Fibroblast of the aortic adventitia (primary cell): ENCODE measurements at regions not wholly inside any gene's neighbourhood (a gene's known extent, or its start where the extent isn't known, plus 50 kb on each side); places are given as distances from the start of the nearest gene placed in this dataset.
"Not testable (repeated sequence)": the region's sequence is repeated elsewhere in the genome, so short reads cannot be mapped to it uniquely, and the experiment has no call there.

ENCODE experiments used
- DNase-seq: peaks from one replicate; pipeline ENCODE4 v3.0.0-alpha.2; 2010; ENCODE audit warnings: low read depth
- H3K4me3 ChIP-seq: 2 replicates; pipeline ENCODE4 v1.5.1; 2011; ENCODE audit warnings: low read depth, mild to moderate bottlenecking, control low read depth, low read length, moderate library complexity
- TF ChIP-seq, protein P1 (sequence below): IDR thresholded peaks from 2 replicates; pipeline ENCODE4 v1.5.1; 2011; ENCODE audit warnings: mild to moderate bottlenecking, low read length, control low read depth, inconsistent platforms; ENCODE audit not compliant: insufficient read depth

DNA sequence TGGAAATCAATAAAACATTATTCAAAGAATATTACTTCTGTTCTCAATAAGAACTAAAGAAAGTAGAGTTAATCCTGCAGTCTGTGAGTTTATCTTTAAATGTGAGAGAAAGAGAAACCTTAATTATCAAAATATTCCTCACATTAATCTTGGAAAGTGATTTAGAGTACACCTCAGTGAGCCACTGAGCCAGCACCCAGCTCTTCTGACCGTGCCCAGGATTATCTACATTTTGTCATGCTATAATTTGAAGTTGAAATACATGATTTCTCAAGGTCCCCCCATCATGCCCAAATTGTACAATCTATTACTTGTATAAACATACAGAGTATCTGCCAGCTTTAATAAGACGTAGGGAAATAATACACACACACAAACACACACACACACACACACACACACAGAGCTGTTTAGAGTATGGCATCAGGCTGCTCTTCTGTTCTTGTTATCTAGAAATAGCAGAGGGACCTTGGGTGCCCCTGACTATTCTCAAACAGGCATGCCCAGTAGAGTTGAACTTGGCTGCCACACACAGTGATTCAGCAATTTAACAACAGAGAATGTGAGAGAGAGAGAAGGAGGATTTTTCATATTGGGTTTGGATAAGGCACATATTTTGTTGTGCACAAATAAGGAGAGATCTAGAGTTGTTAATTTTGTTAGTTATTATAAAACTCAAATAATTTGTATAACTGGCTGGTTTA lies 74.4 kb downstream of the P2RY1 start:
- TF ChIP-seq, protein P1, sequence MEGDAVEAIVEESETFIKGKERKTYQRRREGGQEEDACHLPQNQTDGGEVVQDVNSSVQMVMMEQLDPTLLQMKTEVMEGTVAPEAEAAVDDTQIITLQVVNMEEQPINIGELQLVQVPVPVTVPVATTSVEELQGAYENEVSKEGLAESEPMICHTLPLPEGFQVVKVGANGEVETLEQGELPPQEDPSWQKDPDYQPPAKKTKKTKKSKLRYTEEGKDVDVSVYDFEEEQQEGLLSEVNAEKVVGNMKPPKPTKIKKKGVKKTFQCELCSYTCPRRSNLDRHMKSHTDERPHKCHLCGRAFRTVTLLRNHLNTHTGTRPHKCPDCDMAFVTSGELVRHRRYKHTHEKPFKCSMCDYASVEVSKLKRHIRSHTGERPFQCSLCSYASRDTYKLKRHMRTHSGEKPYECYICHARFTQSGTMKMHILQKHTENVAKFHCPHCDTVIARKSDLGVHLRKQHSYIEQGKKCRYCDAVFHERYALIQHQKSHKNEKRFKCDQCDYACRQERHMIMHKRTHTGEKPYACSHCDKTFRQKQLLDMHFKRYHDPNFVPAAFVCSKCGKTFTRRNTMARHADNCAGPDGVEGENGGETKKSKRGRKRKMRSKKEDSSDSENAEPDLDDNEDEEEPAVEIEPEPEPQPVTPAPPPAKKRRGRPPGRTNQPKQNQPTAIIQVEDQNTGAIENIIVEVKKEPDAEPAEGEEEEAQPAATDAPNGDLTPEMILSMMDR = no peak
- DNase-seq = peak; percentile 72
- H3K4me3 ChIP-seq = no peak overlapping the region

DNA sequence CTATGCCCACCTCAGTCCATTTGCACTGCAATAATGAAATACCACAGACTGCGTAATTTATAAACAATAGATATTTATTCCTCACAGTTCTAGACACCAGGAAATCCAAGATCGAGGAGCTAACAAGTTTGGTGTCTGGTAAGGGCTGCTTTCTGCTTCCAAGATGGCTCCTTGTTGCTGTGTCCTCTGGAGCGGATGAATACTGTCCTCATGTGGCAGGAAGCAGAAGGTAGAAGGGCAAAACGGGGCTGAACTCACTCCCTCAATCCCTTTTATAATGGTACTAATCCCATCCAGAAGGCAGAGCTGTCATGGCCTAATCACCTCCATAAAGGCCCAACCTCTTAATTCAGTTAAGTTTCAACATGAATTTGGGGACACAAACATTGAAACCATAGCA lies 75.3 kb downstream of the P2RY1 start:
- TF ChIP-seq, protein P1 = no peak
- H3K4me3 ChIP-seq = no peak overlapping the region
- no peak for DNase-seq

DNA sequence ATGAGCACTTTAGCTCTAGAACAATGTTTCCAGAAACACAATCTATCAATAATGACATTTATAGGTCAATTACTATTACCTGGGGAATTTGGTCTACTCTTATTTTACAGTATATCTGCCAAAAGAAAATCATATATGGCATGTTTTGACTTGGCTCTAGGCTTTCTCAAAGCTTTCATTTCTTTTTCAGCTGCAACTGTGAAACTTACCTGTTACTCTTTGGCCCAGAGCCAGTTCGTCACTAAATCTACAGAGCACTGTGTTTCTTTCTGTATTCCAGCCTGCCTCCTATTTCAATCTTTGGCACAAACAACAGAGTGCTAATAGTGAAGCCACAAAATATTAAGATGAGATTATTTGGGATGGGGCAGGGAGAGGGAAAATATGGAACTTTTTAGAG lies 76.0 kb downstream of the P2RY1 start:
- TF ChIP-seq, protein P1 = no peak
- no peak overlapping the region for H3K4me3 ChIP-seq
- DNase-seq = no peak

DNA sequence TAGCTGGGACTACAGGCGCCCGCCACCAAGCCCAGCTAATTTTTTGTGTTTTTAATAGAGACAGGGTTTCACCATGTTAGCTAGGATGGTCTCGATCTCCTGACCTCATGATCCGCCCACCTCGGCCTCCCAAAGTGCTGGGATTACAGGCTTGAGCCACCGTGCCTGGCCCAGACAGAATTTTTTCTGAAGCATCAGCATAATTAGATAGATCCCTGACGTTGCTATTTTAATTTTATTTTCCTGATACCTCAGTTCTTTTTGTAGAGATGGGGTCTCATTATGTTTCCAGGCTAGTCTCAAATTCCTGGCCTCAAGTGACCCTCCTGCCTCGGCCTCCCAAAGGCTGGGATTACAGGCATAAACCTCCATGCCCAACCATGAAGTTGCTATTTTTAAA lies 79.8 kb downstream of the P2RY1 start:
- not testable (repeated sequence) for H3K4me3 ChIP-seq, DNase-seq

DNA sequence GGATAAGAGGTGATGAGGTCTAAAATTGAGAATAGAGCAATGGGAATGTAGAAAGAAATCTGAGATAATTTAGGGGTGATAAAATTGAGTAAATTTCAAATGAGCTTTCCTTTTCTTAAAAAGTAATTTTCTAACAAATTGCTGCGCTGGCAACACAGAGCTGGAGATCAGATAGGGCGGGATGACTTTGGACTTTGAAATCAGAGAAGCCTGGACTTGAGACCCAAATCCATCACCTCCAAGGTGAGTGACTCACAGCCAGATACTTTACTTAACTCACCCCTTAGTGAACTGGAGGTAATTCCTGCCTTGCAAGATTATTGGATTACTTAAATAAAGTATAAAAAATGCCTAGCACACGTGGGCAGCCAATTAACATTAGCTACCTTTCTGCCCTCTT lies 80.8 kb downstream of the P2RY1 start:
- no peak for DNase-seq
- TF ChIP-seq, protein P1 = no peak
- no peak overlapping the region for H3K4me3 ChIP-seq

DNA sequence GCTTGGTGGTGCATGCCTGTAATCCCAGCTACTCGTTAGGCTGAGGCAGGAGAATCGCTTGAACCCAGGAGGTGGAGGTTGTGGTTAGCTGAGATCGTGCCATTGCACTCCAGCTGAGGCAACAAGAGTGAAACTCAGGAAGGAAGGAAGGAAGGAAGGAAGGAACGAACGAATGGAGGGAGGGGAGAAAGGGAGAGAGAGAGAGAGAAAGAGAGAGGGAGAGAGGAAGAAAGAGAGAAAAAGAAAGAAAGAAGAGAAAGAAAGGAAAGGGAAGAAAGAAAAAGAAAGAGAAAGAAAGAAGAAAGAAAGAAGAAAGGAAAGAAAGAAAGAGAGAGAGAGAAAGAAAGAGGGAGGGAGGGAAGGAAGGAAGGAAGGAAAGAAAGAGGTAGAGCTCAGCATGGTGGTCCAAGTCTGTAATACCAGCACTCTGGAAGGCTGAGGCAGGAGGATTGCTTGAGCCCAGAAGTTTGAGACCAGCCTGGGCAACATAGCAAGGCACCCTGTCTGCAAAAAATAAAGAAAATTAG lies 81.9 kb downstream of the P2RY1 start:
- DNase-seq = no peak
- TF ChIP-seq, protein P1 = no peak
- no peak overlapping the region for H3K4me3 ChIP-seq

DNA sequence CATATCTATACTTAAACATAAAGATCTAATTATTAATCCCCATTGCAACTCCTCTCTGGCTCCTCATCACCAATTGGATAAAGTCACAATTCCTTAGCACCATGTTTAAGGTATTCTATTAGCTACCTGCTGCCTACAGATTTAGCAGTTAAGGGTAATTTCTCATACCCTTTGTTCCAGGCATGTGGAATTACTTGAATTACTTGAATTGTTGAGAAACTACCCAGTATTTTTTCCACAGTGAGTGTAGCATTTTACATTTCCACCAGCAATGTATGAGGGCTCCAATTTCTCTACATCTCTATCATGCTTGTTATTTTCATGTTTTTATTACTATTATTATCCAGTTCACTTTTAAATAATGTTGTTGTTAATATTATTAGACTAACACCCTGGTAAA lies 86.4 kb downstream of the P2RY1 start:
- TF ChIP-seq, protein P1 = no peak
- DNase-seq = no peak

More for the DNA sequence above, 86.4 kb downstream of the P2RY1 start:
- H3K4me3 ChIP-seq = no peak overlapping the region
